Neural crest cell (in vitro differentiated cells): ENCODE measurements at regions not wholly inside any gene's neighbourhood (a gene's known extent, or its start where the extent isn't known, plus 50 kb on each side); places are given as distances from the start of the nearest gene placed in this dataset.

Experiments used
- DNase-seq: peaks from one replicate; pipeline ENCODE4 v3.0.0; 2021; ENCODE audit warnings: low read depth, mixed read lengths, low spot score
- H3K27ac Mint-ChIP-seq: one replicate; pipeline ENCODE4 v1.8.0; 2021; ENCODE audit warnings: mild to moderate bottlenecking, mixed read lengths; ENCODE audit not compliant: unreplicated experiment
- H3K27me3 Mint-ChIP-seq: 2 replicates; pipeline ENCODE4 v1.8.0; 2021; ENCODE audit warnings: low read depth, mild to moderate bottlenecking, mixed read lengths
- H3K36me3 Mint-ChIP-seq: 2 replicates; pipeline ENCODE4 v1.8.0; 2021; ENCODE audit warnings: low read depth, mild to moderate bottlenecking, mixed read lengths
- H3K4me1 Mint-ChIP-seq: 2 replicates; pipeline ENCODE4 v1.8.0; 2021; ENCODE audit warnings: mixed read lengths
- H3K4me3 Mint-ChIP-seq: one replicate; pipeline ENCODE4 v1.8.0; 2021; ENCODE audit warnings: mild to moderate bottlenecking, mixed read lengths
- H3K9me3 Mint-ChIP-seq: 2 replicates; pipeline ENCODE4 v1.8.0; 2021; ENCODE audit warnings: mixed read lengths
- CTCF ChIP-seq: fragments of 200-600 bp; sonication (generic); conservative IDR thresholded peaks from 2 replicates; pipeline ENCODE4 v1.5.0; 2021; ENCODE audit warnings: antibody characterized with exemption, mild to moderate bottlenecking

GRCh38 chr19:7415163-7415856, 66.6 kb downstream of the ARHGEF18 start:
- H3K9me3 Mint-ChIP-seq, result no peaks in the 10 kb centered on the region
- no peak for DNase-seq
- peak overlapping the region; percentile 75 for H3K27ac Mint-ChIP-seq
- no peaks in the 10 kb centered on the region for H3K27me3 Mint-ChIP-seq
- peaks cover 16% of the 10 kb centered on the region for H3K4me1 Mint-ChIP-seq
- TF ChIP-seq CTCF, result no peak
- H3K36me3 Mint-ChIP-seq, result peaks cover 3% of the 10 kb centered on the region
- H3K4me3 Mint-ChIP-seq, result no peak overlapping the region

GRCh38 chr19:7415857-7416371, 67.2 kb downstream of the ARHGEF18 start:
- peaks cover 16% of the 10 kb centered on the region for H3K4me1 Mint-ChIP-seq
- no peaks in the 10 kb centered on the region for H3K27me3 Mint-ChIP-seq
- H3K27ac Mint-ChIP-seq, result no peak overlapping the region
- H3K36me3 Mint-ChIP-seq, result peaks cover 3% of the 10 kb centered on the region
- no peak for TF ChIP-seq CTCF
- DNase-seq, result no peak
- H3K4me3 Mint-ChIP-seq, result no peak overlapping the region
- H3K9me3 Mint-ChIP-seq, result no peaks in the 10 kb centered on the region

GRCh38 chr19:7417671-7418324, 69.1 kb downstream of the ARHGEF18 start:
- H3K4me3 Mint-ChIP-seq, result no peak overlapping the region
- no peaks in the 10 kb centered on the region for H3K9me3 Mint-ChIP-seq
- H3K36me3 Mint-ChIP-seq, result peaks cover under 1% of the 10 kb centered on the region
- H3K27ac Mint-ChIP-seq, result peak overlapping the region; percentile 57
- H3K27me3 Mint-ChIP-seq, result no peaks in the 10 kb centered on the region
- TF ChIP-seq CTCF, result no peak
- H3K4me1 Mint-ChIP-seq, result peaks cover 13% of the 10 kb centered on the region
- DNase-seq, result no peak

GRCh38 chr19:7418596-7418995, 69.9 kb downstream of the ARHGEF18 start:
- Mint-ChIP-seq H3K36me3 (no peaks in the 10 kb centered on the region), H3K27me3 (no peaks in the 10 kb centered on the region), H3K9me3 (no peaks in the 10 kb centered on the region), H3K27ac (no peak overlapping the region), H3K4me1 (peaks cover 10% of the 10 kb centered on the region), H3K4me3 (no peak overlapping the region)
- no peak for TF ChIP-seq CTCF
- DNase-seq, result no peak

- Mint-ChIP-seq H3K9me3 (no peaks in the 10 kb centered on the region), H3K27ac (no peak overlapping the region), H3K4me1 (peaks cover 10% of the 10 kb centered on the region)
These were observed 69.7 kb downstream of the PEX11G start for GRCh38 chr19:7419153-7419552.

More at GRCh38 chr19:7419153-7419552, 69.7 kb downstream of the PEX11G start:
- H3K27me3 Mint-ChIP-seq, result no peaks in the 10 kb centered on the region
- no peak overlapping the region for H3K4me3 Mint-ChIP-seq
- TF ChIP-seq CTCF, result no peak
- DNase-seq, result no peak
- H3K36me3 Mint-ChIP-seq, result no peaks in the 10 kb centered on the region
